DND-41 (cell line): ENCODE measurements at regions not wholly inside any gene's neighbourhood (a gene's known extent, or its start where the extent isn't known, plus 50 kb on each side); places are given as distances from the start of the nearest gene placed in this dataset.
"Not testable (repeated sequence)": the region's sequence is repeated elsewhere in the genome, so short reads cannot be mapped to it uniquely, and the experiment has no call there.

ENCODE experiments used
- CTCF ChIP-seq: IDR thresholded peaks from 2 replicates; pipeline ENCODE4 v1.5.1; 2012; ENCODE audit warnings: borderline replicate concordance, low read length, moderate library complexity, mild to moderate bottlenecking; ENCODE audit not compliant: poor library complexity, severe bottlenecking; ENCODE audit errors: extremely low read depth
- EZH2 ChIP-seq: IDR thresholded peaks from 3 replicates; pipeline ENCODE4 v1.6.1; 2012; ENCODE audit warnings: borderline replicate concordance, low read depth, mild to moderate bottlenecking, moderate library complexity, low read length, inconsistent platforms; ENCODE audit not compliant: severe bottlenecking

DNA sequence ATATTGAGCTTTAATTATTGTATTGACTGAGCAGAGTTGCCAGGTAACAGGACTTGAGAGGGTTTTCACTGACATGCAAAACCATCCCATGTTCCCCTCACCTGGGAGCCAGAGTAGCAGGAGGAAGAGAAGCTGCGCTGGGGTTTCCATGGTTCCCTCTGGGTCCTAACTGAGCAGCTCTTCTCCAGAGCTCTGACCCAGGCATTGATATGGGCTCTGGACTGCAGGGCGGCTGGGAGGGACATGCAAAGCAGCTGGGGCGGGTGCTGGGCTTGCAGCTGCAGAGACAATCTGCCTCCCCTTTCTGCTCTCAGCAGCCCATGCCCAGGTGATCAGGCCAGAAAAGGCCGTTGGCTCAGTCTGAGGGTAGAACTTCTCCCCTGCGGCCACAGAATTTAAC is 451.5 kb downstream of the RPIA start:
- TF ChIP-seq CTCF, EZH2: not testable (repeated sequence)
